RPMI8226 (cell line): ENCODE measurements at regions not wholly inside any gene's neighbourhood (a gene's known extent, or its start where the extent isn't known, plus 50 kb on each side); places are given as distances from the start of the nearest gene placed in this dataset.

Experiments
- DNase-seq: peaks from one replicate; pipeline ENCODE4 v3.0.0-alpha.2; 2015

- no peak for DNase-seq
These were observed 183.5 kb upstream of the GDNF start for GRCh38 chr5:38023371-38023770.

DNA sequence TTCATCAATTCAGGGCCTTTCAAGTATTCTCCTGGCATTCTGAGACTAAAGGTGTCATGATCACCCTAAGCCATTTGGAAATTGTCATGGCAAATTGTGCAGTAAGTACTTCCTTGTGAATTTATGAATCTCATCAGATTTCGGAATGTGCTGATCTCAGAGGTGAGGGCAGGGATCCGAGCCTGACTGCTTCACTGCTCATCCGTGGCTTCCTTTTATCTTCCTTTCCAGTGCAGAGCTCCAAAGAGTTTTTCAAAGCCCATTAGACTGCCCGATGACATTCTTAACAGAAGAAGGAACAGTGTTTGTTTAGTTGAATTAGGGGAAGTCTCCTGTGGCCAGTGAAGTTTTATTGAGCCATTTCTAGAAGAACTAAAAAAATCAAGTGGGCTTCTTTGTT is 182.8 kb upstream of the GDNF start:
- DNase-seq = no peak

- DNase-seq = no peak
These were observed 178.2 kb upstream of the GDNF start for GRCh38 chr5:38018016-38018415.

GRCh38 chr5:38013107-38013506 is 173.3 kb upstream of the GDNF start:
- no peak for DNase-seq

DNA sequence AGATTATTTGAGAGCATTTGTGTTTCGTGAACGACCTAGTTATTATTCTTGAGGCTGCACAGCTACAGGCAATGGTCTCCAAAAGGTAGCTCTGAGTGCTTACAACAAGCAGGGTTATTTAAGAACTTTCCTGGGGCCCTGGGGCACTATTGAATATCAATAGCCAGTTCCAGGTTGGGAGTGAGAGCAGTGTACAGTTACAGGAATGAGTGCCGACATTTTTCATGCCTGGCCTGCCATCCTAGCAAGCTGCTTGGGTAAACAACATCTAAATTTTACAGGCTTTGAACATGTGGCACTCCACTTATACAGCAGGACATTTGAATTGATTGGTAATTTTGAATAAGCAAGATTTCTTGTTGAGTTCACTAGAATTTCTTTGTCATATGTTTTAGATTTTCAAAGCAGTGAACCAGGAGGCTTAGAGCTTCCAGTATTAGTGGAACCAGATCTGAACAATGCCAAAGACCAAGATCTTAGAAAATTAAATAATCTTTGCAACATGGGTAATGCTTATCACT is 171.9 kb upstream of the GDNF start:
- DNase-seq = no peak

DNA sequence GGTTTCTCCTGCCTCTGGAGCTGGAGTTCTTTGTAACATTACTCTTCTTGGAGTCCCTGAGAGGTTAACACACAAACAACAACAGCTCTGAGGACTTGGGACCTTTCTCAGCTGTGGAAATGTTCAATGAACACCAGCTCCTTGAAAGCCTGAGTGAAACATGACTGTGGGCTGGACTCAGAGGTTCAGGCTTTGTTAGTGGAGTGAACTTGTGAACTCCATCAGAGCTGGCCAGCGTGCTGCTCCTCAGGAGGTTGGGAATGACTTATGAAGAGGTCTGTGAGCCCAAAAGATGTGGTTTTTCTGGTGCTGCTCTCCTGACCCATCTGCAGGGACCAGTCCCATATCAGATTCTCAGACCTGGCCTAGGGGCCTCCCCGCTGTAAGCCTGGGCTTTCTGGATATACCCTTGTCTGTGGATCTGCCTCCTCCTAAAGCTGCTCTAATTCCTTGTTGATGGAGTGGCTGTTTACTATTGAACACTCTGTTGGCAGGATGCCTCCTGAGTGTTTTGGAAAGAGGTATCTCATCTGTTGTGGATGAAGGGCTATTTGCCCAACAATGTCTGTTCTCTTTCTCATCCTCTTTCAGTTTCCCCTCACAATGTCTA is 170.0 kb upstream of the GDNF start:
- DNase-seq = no peak

DNA sequence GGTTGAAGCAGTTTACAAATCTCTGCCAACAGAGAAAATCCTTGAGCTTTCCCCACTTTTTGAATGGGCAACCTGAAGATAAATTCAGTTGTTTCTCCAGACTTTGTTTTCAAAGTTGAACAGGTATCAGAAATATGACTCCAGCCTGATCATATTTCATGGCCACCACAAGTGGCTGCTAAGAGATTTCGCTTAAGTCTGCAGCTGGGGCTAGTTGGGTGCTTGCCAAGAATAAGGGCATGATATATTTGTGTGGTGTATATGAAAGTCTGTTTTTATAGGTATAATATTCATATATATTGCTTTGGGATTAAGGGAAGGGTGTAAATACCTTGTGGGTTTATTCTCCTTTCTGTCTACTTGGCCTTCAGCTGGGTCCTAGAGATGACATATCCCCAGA is 168.4 kb upstream of the GDNF start:
- DNase-seq = peak; percentile 12

DNA sequence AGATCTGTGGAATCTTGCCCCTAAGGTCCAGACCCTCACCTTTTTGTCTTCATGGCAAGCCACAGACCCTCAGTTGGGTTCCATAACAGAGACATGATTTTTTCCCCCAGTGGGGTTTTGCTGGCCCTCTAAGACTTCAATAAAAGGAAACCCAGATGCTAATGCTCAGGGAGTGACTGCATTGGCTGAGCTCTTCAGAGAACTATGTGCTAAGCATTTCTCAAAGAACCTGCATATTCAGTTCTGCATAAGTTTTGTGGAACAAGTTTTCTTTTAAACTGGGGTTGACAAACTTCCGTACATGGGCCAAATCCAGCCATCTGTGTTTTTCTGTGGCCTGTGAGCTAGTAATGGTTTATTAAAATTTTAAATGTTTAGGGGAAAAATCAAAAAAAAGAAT is 159.8 kb upstream of the GDNF start:
- DNase-seq = no peak

- DNase-seq = no peak
These were observed 157.1 kb upstream of the GDNF start for GRCh38 chr5:37996918-37997317.

GRCh38 chr5:37994729-37995128 is 154.9 kb upstream of the GDNF start:
- DNase-seq = no peak

- DNase-seq = no peak
These were observed 151.8 kb upstream of the GDNF start for GRCh38 chr5:37991301-37992299.

- no peak for DNase-seq
These were observed 150.0 kb upstream of the GDNF start for GRCh38 chr5:37989884-37990283.

- DNase-seq = no peak
These were observed 148.7 kb upstream of the GDNF start for GRCh38 chr5:37988454-37989046.

- no peak for DNase-seq
These were observed 144.5 kb upstream of the GDNF start for GRCh38 chr5:37984300-37984699.

- DNase-seq = no peak
These were observed 143.6 kb upstream of the GDNF start for GRCh38 chr5:37983463-37983862.

GRCh38 chr5:37979559-37979958 is 139.7 kb upstream of the GDNF start:
- DNase-seq = no peak

DNA sequence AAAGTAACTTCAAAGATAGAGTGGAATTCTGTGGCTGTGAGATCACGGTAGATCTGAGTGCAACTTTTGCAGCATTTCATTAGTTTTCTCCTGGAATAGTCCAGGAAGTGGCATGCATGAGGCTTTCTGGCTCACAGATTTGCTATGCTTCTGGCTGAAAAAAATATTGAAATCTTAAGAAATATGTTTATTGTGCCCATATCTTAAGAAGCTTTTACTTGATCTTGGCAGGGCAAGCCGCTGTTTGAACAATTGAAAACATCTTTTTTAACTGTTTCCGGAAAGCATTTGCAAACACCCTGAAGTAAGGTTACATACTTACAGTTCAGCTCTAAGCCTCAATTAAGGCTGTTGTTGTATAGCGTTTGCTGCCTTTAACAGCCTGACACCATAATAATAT is 135.7 kb upstream of the GDNF start:
- DNase-seq = no peak

GRCh38 chr5:37971483-37972024 is 131.7 kb upstream of the GDNF start:
- DNase-seq = no peak

DNA sequence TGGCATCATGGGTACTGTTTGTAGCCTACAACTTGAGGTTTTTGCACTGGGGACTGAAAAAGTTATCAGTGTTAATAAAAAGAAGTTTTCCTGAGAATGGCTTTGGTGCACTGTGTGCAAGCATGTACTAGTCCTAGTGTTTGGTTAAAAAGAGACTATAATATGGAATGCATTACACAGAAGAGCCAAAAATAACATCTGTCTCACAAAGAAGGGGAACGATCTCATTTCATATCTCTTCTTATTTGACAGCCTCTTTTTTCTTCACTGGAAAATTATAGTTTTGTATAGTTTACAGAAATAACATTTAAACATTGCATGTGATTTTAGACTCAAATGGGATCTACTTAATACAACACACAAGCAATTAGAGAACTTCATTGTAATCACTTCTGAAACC is 127.0 kb upstream of the GDNF start:
- no peak for DNase-seq

DNA sequence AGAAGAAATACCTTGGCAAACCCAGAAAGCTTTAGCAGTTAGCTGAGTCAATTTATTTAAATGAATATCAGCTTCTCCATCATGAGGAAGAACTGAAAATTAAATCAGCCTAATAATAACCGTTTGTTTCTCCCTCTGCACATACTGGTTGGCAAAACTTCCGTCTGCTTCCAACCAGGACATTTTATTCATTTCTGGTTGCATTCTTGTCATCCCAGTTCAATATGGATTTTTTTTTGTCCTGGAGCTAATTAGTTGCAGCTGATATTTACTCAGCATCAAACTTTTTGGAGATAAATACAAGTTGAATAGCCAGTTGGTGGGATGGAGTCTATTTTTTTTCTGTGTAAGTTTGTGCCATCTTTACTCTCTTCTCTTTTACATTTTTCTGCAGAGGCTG is 126.5 kb upstream of the GDNF start:
- DNase-seq = no peak

DNA sequence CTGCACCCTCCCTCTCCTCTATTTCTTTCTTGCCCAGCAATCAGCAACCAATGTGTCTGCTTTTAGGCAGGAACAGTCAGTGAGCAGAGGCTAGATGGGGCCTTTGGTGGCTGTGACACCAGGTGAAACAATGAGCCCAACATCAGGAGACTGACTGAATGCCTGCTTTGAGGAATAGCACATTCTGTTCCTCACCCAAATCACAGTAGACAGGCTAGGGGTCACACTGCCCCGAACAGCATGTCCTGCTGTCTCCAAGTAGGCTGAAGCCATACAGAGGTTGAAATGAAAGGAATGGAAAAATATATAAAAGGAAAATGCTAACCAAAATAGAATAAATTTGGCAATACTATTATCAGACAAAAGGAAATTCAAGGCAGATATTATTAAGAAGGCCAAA is 122.5 kb upstream of the GDNF start:
- no peak for DNase-seq

DNA sequence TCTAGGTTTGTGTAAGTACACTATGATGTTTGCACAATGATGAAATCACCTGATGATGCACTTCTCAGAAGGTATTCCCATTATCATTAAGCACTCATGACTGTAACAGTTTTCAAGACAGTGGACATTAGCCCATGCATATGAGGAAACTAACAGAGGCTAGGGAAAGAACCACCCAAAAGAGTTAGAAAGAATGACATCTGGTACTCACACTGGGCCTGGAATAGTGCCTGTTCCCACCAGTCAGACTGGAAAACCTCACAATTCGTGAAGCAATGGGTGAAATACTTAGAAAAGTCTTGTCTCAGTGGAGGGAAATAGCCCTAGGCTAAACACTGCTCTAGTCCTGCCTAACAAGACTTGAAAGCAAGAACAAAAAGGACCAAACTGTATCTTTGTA is 117.4 kb upstream of the GDNF start:
- no peak for DNase-seq

GRCh38 chr5:37955748-37956147 is 115.9 kb upstream of the GDNF start:
- DNase-seq = no peak

DNA sequence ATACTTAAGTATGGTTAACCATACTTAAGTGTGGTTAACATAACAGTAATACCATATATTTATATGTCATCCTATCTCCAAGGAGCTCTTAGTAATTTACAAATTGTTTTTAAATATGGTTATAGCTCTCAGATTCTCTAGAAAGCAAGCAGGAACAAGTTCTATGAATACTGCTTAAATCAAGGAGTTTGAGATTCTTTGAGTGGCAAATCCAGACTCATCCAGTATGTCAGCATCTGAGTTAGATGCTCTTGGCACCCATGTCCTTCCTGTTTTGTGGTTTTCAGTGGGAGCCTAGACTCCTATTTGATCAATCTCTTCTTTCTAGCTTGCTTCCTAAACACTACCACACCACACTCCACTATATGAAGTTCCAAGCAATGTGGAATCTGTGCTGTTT is 114.7 kb upstream of the GDNF start:
- no peak for DNase-seq
